ENCODE measurements at regions not wholly inside any gene's neighbourhood (a gene's known extent, or its start where the extent isn't known, plus 50 kb on each side); places are given as distances from the start of the nearest gene placed in this dataset.
A peak's percentile ranks its signal among the peaks of the same experiment; 100 is the strongest.

- no peak for DNase-seq
Observed at GRCh38 chr14:89498878-89499277, 81.8 kb upstream of the FOXN3 start.

- no peak for DNase-seq
Observed at GRCh38 chr14:89495718-89496117, 78.7 kb upstream of the FOXN3 start.

GRCh38 chr14:89493877-89494634 lies 77.0 kb upstream of the FOXN3 start:
- peak in 1 of 51 donors; percentile 35 for DNase-seq

GRCh38 chr14:89493406-89493805 lies 76.4 kb upstream of the FOXN3 start:
- DNase-seq: no peak

- no peak for DNase-seq
Observed at GRCh38 chr14:89491711-89492381, 74.8 kb upstream of the FOXN3 start.

GRCh38 chr14:89490466-89490865 lies 73.4 kb upstream of the FOXN3 start:
- no peak for DNase-seq

- DNase-seq: peak in 20 of 51 donors; percentile 10 to 63 (median 26)
Observed at GRCh38 chr14:89489761-89490437, 72.9 kb upstream of the FOXN3 start.

- no peak for DNase-seq
Observed at GRCh38 chr14:89486961-89487360, 69.9 kb upstream of the FOXN3 start.

GRCh38 chr14:89486505-89486904 lies 69.5 kb upstream of the FOXN3 start:
- DNase-seq: no peak

GRCh38 chr14:89485264-89485663 lies 68.2 kb upstream of the FOXN3 start:
- DNase-seq: no peak

GRCh38 chr14:89484051-89484844 lies 67.2 kb upstream of the FOXN3 start:
- DNase-seq: no peak

- no peak for DNase-seq
Observed at GRCh38 chr14:89481196-89481595, 64.2 kb upstream of the FOXN3 start.

- no peak for DNase-seq
Observed at GRCh38 chr14:89480278-89480677, 63.2 kb upstream of the FOXN3 start.

- DNase-seq: no peak
Observed at GRCh38 chr14:89479802-89480201, 62.8 kb upstream of the FOXN3 start.

GRCh38 chr14:89477391-89477790 lies 60.4 kb upstream of the FOXN3 start:
- peak in 20 of 51 donors; percentile 3 to 58 (median 32) for DNase-seq

- DNase-seq: no peak
Observed at GRCh38 chr14:89476354-89476896, 59.4 kb upstream of the FOXN3 start.

- DNase-seq: no peak
Observed at GRCh38 chr14:89474464-89474863, 57.4 kb upstream of the FOXN3 start.

GRCh38 chr14:89473989-89474388 lies 57.0 kb upstream of the FOXN3 start:
- no peak for DNase-seq

GRCh38 chr14:89473569-89473968 lies 56.5 kb upstream of the FOXN3 start:
- no peak for DNase-seq

- DNase-seq: no peak
Observed at GRCh38 chr14:89470401-89470800, 53.4 kb upstream of the FOXN3 start.

Data from hypothalamus (tissue), 51 donors.